GM12878 (cell line): ENCODE measurements at regions not wholly inside any gene's neighbourhood (a gene's known extent, or its start where the extent isn't known, plus 50 kb on each side); places are given as distances from the start of the nearest gene placed in this dataset.

Experiments used
- CTCF ChIP-seq, 3 experiments: IDR thresholded peaks in 2 of 3; conservative IDR thresholded peaks in 1 of 3; 2 replicates each; pipeline ENCODE4 v1.5.1; 2011; ENCODE audit warnings: low read depth in 3 of 3, low read length in 3 of 3, mild to moderate bottlenecking in 3 of 3, control low read depth in 2 of 3, moderate library complexity in 2 of 3, inconsistent platforms in 1 of 3, mixed read lengths in 1 of 3; ENCODE audit not compliant: control insufficient read depth in 2 of 3, insufficient read depth in 1 of 3; ENCODE audit errors: extremely low read depth in 1 of 3
- EP300 ChIP-seq, 2 experiments: fragments of 150-350 bp in 1 of 2; IDR thresholded peaks; 2 replicates each; pipeline ENCODE4 v1.6.1; 2011 to 2012; ENCODE audit warnings: low read depth in 2 of 2, low read length in 2 of 2, borderline replicate concordance in 1 of 2, improper control_type of control experiment in 1 of 2, inconsistent platforms in 1 of 2; ENCODE audit not compliant: control insufficient read depth in 1 of 2
- NR2C2 ChIP-seq: IDR thresholded peaks from 2 replicates; pipeline ENCODE4 v1.6.1; 2011; ENCODE audit warnings: borderline replicate concordance, low read depth; ENCODE audit not compliant: control insufficient read depth, insufficient read length
- POLR2A ChIP-seq: IDR thresholded peaks from 2 replicates; pipeline ENCODE4 v1.6.1; 2011; ENCODE audit warnings: low read depth, mild to moderate bottlenecking, low read length
- POLR2AphosphoS2 ChIP-seq: IDR thresholded peaks from 2 replicates; pipeline ENCODE4 v1.6.1; 2011; ENCODE audit warnings: low read depth, mild to moderate bottlenecking, low read length, improper control_type of control experiment, moderate library complexity
- POLR2AphosphoS5 ChIP-seq: IDR thresholded peaks from 2 replicates; pipeline ENCODE4 v1.6.1; 2011; ENCODE audit warnings: mild to moderate bottlenecking, low read length, inconsistent platforms
- STAT3 ChIP-seq: IDR thresholded peaks from 2 replicates; pipeline ENCODE4 v1.6.1; 2011; ENCODE audit warnings: low read depth, low read length, improper control_type of control experiment
- TBL1XR1 ChIP-seq: IDR thresholded peaks from 2 replicates; pipeline ENCODE4 v1.6.1; 2012; ENCODE audit warnings: low read depth, low read length, improper control_type of control experiment
- ZNF24 ChIP-seq: fragments of 450-650 bp; IDR thresholded peaks from 2 replicates; pipeline ENCODE4 v1.6.1; 2017; ENCODE audit warnings: antibody characterized with exemption, mild to moderate bottlenecking
- ZNF274 ChIP-seq: IDR thresholded peaks from one replicate; pipeline ENCODE4 v1.8.0; 2011; ENCODE audit not compliant: insufficient read length, insufficient read depth
- TF ChIP-seq, protein P1 (sequence below): fragments of 450-650 bp; IDR thresholded peaks from 2 replicates; pipeline ENCODE4 v1.6.1; 2017; ENCODE audit warnings: mild to moderate bottlenecking
- TF ChIP-seq, protein P2 (sequence below): fragments of 450-650 bp; conservative IDR thresholded peaks from 2 replicates; pipeline ENCODE4 v1.6.1; 2017; ENCODE audit warnings: mild to moderate bottlenecking, moderate library complexity

DNA sequence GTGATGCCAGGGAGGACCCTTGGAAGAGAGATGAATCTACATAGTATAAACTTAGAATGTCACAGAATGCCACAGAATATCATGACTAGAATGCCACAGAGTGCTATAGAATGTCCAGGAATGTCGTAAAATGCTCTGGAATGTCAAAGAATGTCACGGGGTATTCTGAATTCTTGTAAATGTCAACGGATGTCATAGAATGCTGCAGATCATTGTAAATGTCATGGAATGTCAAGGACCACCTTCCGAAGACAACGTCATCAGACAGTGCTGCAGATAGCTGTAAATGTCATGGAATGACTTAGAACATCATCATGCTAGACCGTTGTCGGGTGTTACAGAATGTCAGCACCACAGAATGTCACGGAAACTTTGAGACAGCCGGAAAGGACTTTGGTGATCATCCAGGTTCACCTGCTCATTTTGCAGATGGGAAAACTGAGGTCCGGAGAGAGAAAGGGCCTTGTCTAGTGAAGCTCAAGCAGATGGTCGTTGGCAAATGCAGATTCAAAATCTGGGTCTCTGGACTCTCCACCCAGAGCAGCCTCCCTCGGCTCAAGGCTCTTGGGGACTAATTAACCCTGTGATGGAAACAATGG, 117.1 kb downstream of the LHX2 start:
- TF ChIP-seq NR2C2 (no peak), STAT3 (no peak), ZNF274 (no peak), POLR2AphosphoS5 (no peak), CTCF (IDR thresholded peaks at IDR 0.05 in 2 of 3, conservative IDR thresholded peaks at IDR 0.05 in 1 of 3; ENCODE audit: control insufficient read depth in 2 of 3, extremely low read depth in 1 of 3, insufficient read depth in 1 of 3, low read depth in 3 of 3, low read length in 3 of 3) (no peak), TBL1XR1 (no peak), POLR2AphosphoS2 (no peak), POLR2A (no peak), ZNF24 (no peak), EP300 (IDR thresholded peaks at IDR 0.05; ENCODE audit: borderline replicate concordance in 1 of 2, control insufficient read depth in 1 of 2, low read depth in 2 of 2, low read length in 2 of 2) (no peak)
- TF ChIP-seq, protein P1, sequence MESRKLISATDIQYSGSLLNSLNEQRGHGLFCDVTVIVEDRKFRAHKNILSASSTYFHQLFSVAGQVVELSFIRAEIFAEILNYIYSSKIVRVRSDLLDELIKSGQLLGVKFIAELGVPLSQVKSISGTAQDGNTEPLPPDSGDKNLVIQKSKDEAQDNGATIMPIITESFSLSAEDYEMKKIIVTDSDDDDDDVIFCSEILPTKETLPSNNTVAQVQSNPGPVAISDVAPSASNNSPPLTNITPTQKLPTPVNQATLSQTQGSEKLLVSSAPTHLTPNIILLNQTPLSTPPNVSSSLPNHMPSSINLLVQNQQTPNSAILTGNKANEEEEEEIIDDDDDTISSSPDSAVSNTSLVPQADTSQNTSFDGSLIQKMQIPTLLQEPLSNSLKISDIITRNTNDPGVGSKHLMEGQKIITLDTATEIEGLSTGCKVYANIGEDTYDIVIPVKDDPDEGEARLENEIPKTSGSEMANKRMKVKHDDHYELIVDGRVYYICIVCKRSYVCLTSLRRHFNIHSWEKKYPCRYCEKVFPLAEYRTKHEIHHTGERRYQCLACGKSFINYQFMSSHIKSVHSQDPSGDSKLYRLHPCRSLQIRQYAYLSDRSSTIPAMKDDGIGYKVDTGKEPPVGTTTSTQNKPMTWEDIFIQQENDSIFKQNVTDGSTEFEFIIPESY, result no peak
- TF ChIP-seq, protein P2, sequence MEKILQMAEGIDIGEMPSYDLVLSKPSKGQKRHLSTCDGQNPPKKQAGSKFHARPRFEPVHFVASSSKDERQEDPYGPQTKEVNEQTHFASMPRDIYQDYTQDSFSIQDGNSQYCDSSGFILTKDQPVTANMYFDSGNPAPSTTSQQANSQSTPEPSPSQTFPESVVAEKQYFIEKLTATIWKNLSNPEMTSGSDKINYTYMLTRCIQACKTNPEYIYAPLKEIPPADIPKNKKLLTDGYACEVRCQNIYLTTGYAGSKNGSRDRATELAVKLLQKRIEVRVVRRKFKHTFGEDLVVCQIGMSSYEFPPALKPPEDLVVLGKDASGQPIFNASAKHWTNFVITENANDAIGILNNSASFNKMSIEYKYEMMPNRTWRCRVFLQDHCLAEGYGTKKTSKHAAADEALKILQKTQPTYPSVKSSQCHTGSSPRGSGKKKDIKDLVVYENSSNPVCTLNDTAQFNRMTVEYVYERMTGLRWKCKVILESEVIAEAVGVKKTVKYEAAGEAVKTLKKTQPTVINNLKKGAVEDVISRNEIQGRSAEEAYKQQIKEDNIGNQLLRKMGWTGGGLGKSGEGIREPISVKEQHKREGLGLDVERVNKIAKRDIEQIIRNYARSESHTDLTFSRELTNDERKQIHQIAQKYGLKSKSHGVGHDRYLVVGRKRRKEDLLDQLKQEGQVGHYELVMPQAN, result no peak
